ENCODE measurements at regions not wholly inside any gene's neighbourhood (a gene's known extent, or its start where the extent isn't known, plus 50 kb on each side); places are given as distances from the start of the nearest gene placed in this dataset.

DNA sequence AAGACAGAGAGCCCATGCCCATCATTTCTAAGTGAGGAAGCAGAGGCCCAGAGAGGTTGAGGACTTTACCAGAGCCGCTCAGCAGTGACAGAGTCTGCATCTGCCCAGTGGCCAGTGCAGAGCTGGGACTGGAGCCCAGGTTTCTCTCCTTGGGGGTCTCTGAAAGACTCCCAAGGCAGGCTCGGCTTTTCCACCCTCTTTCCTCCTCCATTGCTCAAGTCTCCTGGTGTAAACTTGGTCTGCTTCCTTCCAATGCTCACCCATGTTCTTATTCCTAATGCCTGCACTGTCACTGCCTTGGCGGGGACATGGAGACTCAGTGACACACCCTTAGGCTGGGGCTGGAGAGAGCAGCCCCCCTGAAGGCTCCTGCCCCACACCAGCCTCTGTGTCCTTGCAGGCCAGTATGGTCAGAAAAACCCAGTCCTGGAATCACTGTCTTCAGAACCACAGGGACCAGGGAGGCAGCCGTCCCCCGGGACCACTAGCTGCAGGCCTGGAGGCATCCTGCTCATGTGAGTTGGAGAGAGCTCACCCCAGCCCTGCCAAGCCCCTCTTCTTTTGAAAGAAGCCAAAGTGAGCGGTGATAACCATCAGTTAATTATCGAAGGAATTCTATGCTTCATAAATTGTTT lies 211.0 kb upstream of the ZNF536 start:
- no peak for TF ChIP-seq CTCF (IDR thresholded peaks at IDR 0.05; ENCODE audit: insufficient read depth, low read length, missing control alignments)
- H3K4me3 ChIP-seq (ENCODE audit: low read depth, low read length) = no peak overlapping the region
- ChIA-PET CTCF (no interaction called here), POLR2A (no interaction called here)
- DNase-seq (ENCODE audit: low read depth, low spot score) = no peak

GRCh38 chr19:30161770-30162169 lies 210.4 kb upstream of the ZNF536 start:
- no peak for DNase-seq (ENCODE audit: low read depth, low spot score)
- TF ChIP-seq CTCF (IDR thresholded peaks at IDR 0.05; ENCODE audit: insufficient read depth, low read length, missing control alignments) = no peak
- ChIA-PET CTCF (no interaction called here), POLR2A (no interaction called here)
- no peak overlapping the region for H3K4me3 ChIP-seq (ENCODE audit: low read depth, low read length)

DNA sequence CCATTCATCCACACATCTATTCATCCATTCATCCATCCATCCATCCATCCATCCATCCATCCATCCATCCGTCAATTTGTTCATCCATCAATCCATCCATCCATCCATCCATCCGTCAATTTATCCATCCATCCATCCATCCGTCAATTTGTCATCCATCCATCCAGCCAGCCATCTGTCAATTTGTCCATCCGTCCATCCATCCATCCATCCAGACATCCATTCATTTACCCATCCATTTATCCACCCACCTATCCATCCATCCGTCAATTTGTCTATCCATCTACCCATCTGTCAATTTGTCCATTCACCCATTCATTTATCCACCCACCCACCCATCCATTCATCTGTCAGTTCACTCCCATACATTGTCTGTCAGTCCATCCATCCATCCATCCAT lies 209.5 kb upstream of the ZNF536 start:
- ChIA-PET POLR2A (no interaction called here), CTCF (no interaction called here)
- no peak for DNase-seq (ENCODE audit: low read depth, low spot score)
- no peak for TF ChIP-seq CTCF (IDR thresholded peaks at IDR 0.05; ENCODE audit: insufficient read depth, low read length, missing control alignments)
- H3K4me3 ChIP-seq (ENCODE audit: low read depth, low read length) = no peak overlapping the region

DNA sequence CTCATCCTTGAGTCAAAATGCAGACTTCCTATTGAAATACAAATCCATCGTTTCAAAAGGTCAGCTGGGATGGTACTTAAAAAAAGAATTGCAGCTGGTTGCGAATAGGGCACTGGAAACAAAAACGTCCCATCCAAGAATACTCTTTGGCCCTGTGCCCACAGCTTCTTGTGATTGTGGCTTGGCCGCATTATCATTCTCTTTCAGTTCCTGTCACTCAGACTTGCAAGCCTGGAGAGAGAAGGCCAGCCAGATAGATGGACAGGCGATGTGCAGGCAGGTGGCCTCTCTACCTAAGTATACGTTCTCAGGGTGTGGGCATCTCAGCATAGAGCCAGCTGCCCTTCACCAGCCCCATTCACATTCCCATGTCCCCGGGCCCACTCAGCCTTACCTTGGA lies 208.5 kb upstream of the ZNF536 start:
- no peak overlapping the region for H3K4me3 ChIP-seq (ENCODE audit: low read depth, low read length)
- DNase-seq (ENCODE audit: low read depth, low spot score) = no peak
- ChIA-PET POLR2A (no interaction called here), CTCF (no interaction called here)
- TF ChIP-seq CTCF (IDR thresholded peaks at IDR 0.05; ENCODE audit: insufficient read depth, low read length, missing control alignments) = no peak

GRCh38 chr19:30165228-30165813 lies 206.9 kb upstream of the ZNF536 start:
- CTCF ChIA-PET = no interaction called here
- TF ChIP-seq CTCF (IDR thresholded peaks at IDR 0.05; ENCODE audit: insufficient read depth, low read length, missing control alignments) = no peak
- POLR2A ChIA-PET = no interaction called here
- no peak for DNase-seq (ENCODE audit: low read depth, low spot score)
- H3K4me3 ChIP-seq (ENCODE audit: low read depth, low read length) = no peak overlapping the region

- no peak for TF ChIP-seq CTCF (IDR thresholded peaks at IDR 0.05; ENCODE audit: insufficient read depth, low read length, missing control alignments)
- POLR2A ChIA-PET = no interaction called here
Measured at GRCh38 chr19:30167206-30167868, 204.8 kb upstream of the ZNF536 start.

More at GRCh38 chr19:30167206-30167868, 204.8 kb upstream of the ZNF536 start:
- DNase-seq (ENCODE audit: low read depth, low spot score) = no peak
- no peak overlapping the region for H3K4me3 ChIP-seq (ENCODE audit: low read depth, low read length)
- CTCF ChIA-PET = no interaction called here
